ENCODE measurements at regions not wholly inside any gene's neighbourhood (a gene's known extent, or its start where the extent isn't known, plus 50 kb on each side); places are given as distances from the start of the nearest gene placed in this dataset.

GRCh38 chr4:148926276-148927260, 484.4 kb upstream of the NR3C2 start:
- ATAC-seq (peak in 1 of 2 donors; percentile 14), DNase-seq (peak in 1 of 2 donors; percentile 11)
- no peak overlapping the region for H3K4me3 ChIP-seq
- H3K27me3 ChIP-seq: no peaks in the 10 kb centered on the region
- H3K4me1 ChIP-seq: no peaks in the 10 kb centered on the region
- H3K27ac ChIP-seq: no peak overlapping the region
- in situ Hi-C loops (cut with MboI; ENCODE audit: low sequenced_read_pairs in 4 of 4): no loop called here
- intact Hi-C loops (cut with DNase I; ENCODE audit: low total_unique reads): no loop called here
- no peak for TF ChIP-seq POLR2A (IDR thresholded peaks at IDR 0.05)
- TF ChIP-seq CTCF (IDR thresholded peaks at IDR 0.05 in 4 of 5, conservative IDR thresholded peaks at IDR 0.05 in 1 of 5): no peak
- H3K36me3 ChIP-seq: no peaks in the 10 kb centered on the region
- no peaks in the 10 kb centered on the region for H3K9me3 ChIP-seq

DNA sequence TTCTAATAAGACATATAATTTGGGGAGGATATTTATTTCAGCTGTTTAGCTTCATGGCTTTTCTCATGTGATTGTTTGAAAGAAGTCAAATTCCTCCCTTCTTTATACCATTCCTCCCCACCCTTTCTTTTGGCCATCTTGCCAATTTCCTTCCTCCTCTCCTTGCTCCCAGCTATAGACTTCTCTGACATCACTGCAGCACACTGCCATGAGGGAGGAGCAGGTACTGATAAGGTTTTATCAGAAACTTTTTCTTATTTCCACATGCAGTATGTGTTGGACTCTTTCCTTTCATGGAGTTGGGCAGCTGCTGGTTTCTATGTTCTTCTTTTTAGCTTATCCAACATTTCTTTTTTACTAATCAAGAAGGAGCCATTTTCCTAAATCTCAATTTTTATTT, 481.7 kb upstream of the NR3C2 start:
- no peak overlapping the region for H3K4me3 ChIP-seq
- intact Hi-C loops (cut with DNase I; ENCODE audit: low total_unique reads): no loop called here
- in situ Hi-C loops (cut with MboI; ENCODE audit: low sequenced_read_pairs in 4 of 4): no loop called here
- no peaks in the 10 kb centered on the region for H3K9me3 ChIP-seq
- ATAC-seq (no peak), DNase-seq (no peak)
- no peaks in the 10 kb centered on the region for H3K4me1 ChIP-seq
- no peaks in the 10 kb centered on the region for H3K27me3 ChIP-seq
- no peak overlapping the region for H3K27ac ChIP-seq
- TF ChIP-seq CTCF (IDR thresholded peaks at IDR 0.05 in 4 of 5, conservative IDR thresholded peaks at IDR 0.05 in 1 of 5): no peak
- TF ChIP-seq POLR2A (IDR thresholded peaks at IDR 0.05): no peak
- no peaks in the 10 kb centered on the region for H3K36me3 ChIP-seq

DNA sequence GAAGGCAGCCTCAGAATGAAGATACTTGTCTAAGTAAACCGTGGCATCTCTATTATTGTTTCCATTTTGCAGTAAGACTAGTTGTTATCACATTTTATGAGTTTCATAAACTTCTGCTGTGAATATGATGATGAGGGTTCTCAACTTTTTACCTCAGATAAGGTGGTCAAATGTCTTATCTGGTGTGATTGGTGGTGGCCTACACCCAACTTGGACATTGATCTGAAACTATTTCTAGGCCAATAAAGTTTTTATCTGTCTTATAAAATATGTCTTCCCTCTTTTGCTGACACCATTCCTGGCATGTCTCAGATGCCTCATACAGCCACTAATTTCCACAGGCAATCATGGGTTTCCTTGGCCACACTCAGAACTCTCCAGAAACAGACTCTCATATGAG, 480.3 kb upstream of the NR3C2 start:
- in situ Hi-C loops (cut with MboI; ENCODE audit: low sequenced_read_pairs in 4 of 4): no loop called here

DNA sequence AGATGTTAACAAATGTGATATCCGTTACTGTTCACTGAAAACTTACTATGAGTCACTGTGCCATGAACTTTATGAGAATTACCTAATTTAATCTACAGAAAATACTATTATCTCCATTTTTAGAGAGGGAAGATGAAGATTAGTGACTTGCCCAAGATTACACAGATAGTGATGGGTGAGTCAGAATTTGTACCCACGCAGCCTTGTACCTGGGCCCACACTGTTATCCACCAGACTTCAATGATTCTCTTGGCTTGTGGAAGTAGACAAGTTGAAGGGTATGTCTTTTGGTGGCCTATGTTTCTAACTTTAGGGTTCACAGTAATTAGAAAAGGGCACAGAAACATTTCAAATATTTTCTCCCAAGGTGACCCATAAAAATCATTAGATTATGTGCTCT, 472.5 kb upstream of the NR3C2 start:
- no peak for TF ChIP-seq CTCF (IDR thresholded peaks at IDR 0.05 in 4 of 5, conservative IDR thresholded peaks at IDR 0.05 in 1 of 5)
- no peak for TF ChIP-seq POLR2A (IDR thresholded peaks at IDR 0.05)
- intact Hi-C loops (cut with DNase I; ENCODE audit: low total_unique reads) (no loop called here), in situ Hi-C loops (cut with MboI; ENCODE audit: low sequenced_read_pairs in 4 of 4) (no loop called here)
- Histone ChIP-seq H3K27me3 (no peaks in the 10 kb centered on the region), H3K36me3 (no peaks in the 10 kb centered on the region), H3K27ac (no peak overlapping the region), H3K4me3 (no peak overlapping the region), H3K4me1 (no peaks in the 10 kb centered on the region), H3K9me3 (no peaks in the 10 kb centered on the region)
- ATAC-seq (no peak), DNase-seq (no peak)

More for the DNA sequence above, 480.3 kb upstream of the NR3C2 start:
- DNase-seq (no peak), ATAC-seq (no peak)
- H3K4me1 ChIP-seq: no peaks in the 10 kb centered on the region
- no peak for TF ChIP-seq CTCF (IDR thresholded peaks at IDR 0.05 in 4 of 5, conservative IDR thresholded peaks at IDR 0.05 in 1 of 5)
- TF ChIP-seq POLR2A (IDR thresholded peaks at IDR 0.05): no peak
- H3K4me3 ChIP-seq: no peak overlapping the region
- intact Hi-C loops (cut with DNase I; ENCODE audit: low total_unique reads): no loop called here
- no peaks in the 10 kb centered on the region for H3K27me3 ChIP-seq
- H3K9me3 ChIP-seq: no peaks in the 10 kb centered on the region
- H3K36me3 ChIP-seq: no peaks in the 10 kb centered on the region
- H3K27ac ChIP-seq: no peak overlapping the region

Data from gastrocnemius medialis (tissue), 4 donors.